Cardiac fibroblast (primary cell): ENCODE measurements at regions not wholly inside any gene's neighbourhood (a gene's known extent, or its start where the extent isn't known, plus 50 kb on each side); places are given as distances from the start of the nearest gene placed in this dataset.

Experiments
- DNase-seq, 2 donors: peaks; one replicate each; pipeline versions ENCODE4 v3.0.0 to v3.0.0-alpha.2; 2010; ENCODE audit warnings: low read depth in 2 of 2
- H3K4me3 ChIP-seq, 2 donors: replicated peaks in 1 of 2; 1 replicate in 1 of 2; 2 replicates in 1 of 2; pipeline ENCODE4 v1.5.1; 2011; ENCODE audit warnings: low read depth in 2 of 2, low read length in 2 of 2, mild to moderate bottlenecking in 2 of 2, moderate library complexity in 1 of 2
- CTCF ChIP-seq: IDR thresholded peaks from one replicate; pipeline ENCODE4 v1.5.1; 2011; ENCODE audit warnings: low read depth, mild to moderate bottlenecking, low read length, inconsistent platforms

GRCh38 chr2:187995556-187995955 lies 296.1 kb upstream of the GULP1 start:
- no peak for TF ChIP-seq CTCF
- no peak for DNase-seq
- H3K4me3 ChIP-seq = no peak overlapping the region

GRCh38 chr2:187996630-187997029 lies 295.0 kb upstream of the GULP1 start:
- no peak for TF ChIP-seq CTCF
- DNase-seq = no peak
- H3K4me3 ChIP-seq = no peak overlapping the region

- H3K4me3 ChIP-seq = no peak overlapping the region
- no peak for TF ChIP-seq CTCF
- no peak for DNase-seq
Measured at GRCh38 chr2:188000189-188000588, 291.5 kb upstream of the GULP1 start.

GRCh38 chr2:188003800-188004199 lies 287.9 kb upstream of the GULP1 start:
- no peak overlapping the region for H3K4me3 ChIP-seq
- no peak for DNase-seq
- TF ChIP-seq CTCF = no peak

- no peak for DNase-seq
- no peak overlapping the region for H3K4me3 ChIP-seq
- TF ChIP-seq CTCF = no peak
Measured at GRCh38 chr2:188013767-188014166, 277.9 kb upstream of the GULP1 start.

GRCh38 chr2:188016917-188017316 lies 274.8 kb upstream of the GULP1 start:
- DNase-seq = no peak
- no peak overlapping the region for H3K4me3 ChIP-seq
- no peak for TF ChIP-seq CTCF

- H3K4me3 ChIP-seq = no peak overlapping the region
- DNase-seq = no peak
- TF ChIP-seq CTCF = no peak
Measured at GRCh38 chr2:188022389-188022788, 269.3 kb upstream of the GULP1 start.
